ENCODE measurements at regions not wholly inside any gene's neighbourhood (a gene's known extent, or its start where the extent isn't known, plus 50 kb on each side); places are given as distances from the start of the nearest gene placed in this dataset.

DNA sequence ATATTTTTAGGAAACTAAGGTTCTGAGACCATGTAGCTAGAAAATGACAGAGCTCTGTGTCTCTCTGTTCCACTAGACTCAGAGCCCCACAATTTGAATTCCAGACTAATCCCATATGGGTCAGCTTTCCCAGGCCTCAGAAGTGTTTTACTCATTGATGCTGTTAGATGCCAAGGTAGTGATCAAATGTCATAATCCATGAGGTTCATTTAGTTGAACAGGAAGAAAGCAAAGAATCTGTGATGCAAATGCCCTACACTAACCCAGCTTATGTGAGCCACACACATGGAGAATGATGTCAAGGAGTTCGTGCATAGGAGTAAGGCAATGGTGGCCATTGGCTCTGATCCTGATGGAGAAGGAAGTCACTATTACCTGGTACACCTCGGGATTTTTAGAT is 363.4 kb upstream of the RARB start:
- H3K9me3 ChIP-seq (ENCODE audit: control insufficient read depth, insufficient read depth, low read depth, low read length) = no peaks in the 10 kb centered on the region
- TF ChIP-seq ZNF274 (IDR thresholded peaks at IDR 0.05; ENCODE audit: low read length) (no peak), ZNF274 (tag by site-specific recombination; IDR thresholded peaks at IDR 0.05; ENCODE audit: borderline replicate concordance) (no peak), KLF16 (tag by site-specific recombination; IDR thresholded peaks at IDR 0.05) (no peak), ZNF654 (tag by site-specific recombination; IDR thresholded peaks at IDR 0.05; ENCODE audit: low read depth) (no peak)
- H3K4me1 ChIP-seq (ENCODE audit: control insufficient read depth, insufficient read depth, low read length) = no peaks in the 10 kb centered on the region
- no peak overlapping the region for H3K27ac ChIP-seq (ENCODE audit: extremely low read depth, low read depth, low read length)
- no peak overlapping the region for H3K4me3 ChIP-seq (ENCODE audit: low read depth, low read length)
- no peaks in the 10 kb centered on the region for H3K36me3 ChIP-seq (ENCODE audit: control insufficient read depth in 2 of 2, insufficient read depth in 1 of 2, low read length in 2 of 2)
- ChIA-PET POLR2A (no interaction called here), CTCF (no interaction called here)

- ChIA-PET POLR2A (no interaction called here), CTCF (interaction anchor here (0.7 kb wide), 1 partner anchor 37 kb away, joined by 3 read pairs; no protein-coding TSS in a partner anchor)
- H3K36me3 ChIP-seq (ENCODE audit: control insufficient read depth in 2 of 2, insufficient read depth in 1 of 2, low read length in 2 of 2) = no peaks in the 10 kb centered on the region
- H3K4me1 ChIP-seq (ENCODE audit: control insufficient read depth, insufficient read depth, low read length) = no peaks in the 10 kb centered on the region
- no peak overlapping the region for H3K4me3 ChIP-seq (ENCODE audit: low read depth, low read length)
- no peak overlapping the region for H3K27ac ChIP-seq (ENCODE audit: extremely low read depth, low read depth, low read length)
- H3K9me3 ChIP-seq (ENCODE audit: control insufficient read depth, insufficient read depth, low read depth, low read length) = no peaks in the 10 kb centered on the region
- TF ChIP-seq GLIS1 (tag by site-specific recombination; IDR thresholded peaks at IDR 0.05) = no peak
- TF ChIP-seq SETDB1 (IDR thresholded peaks at IDR 0.05; ENCODE audit: insufficient read length, low read length) = no peak
- TF ChIP-seq, protein P1, sequence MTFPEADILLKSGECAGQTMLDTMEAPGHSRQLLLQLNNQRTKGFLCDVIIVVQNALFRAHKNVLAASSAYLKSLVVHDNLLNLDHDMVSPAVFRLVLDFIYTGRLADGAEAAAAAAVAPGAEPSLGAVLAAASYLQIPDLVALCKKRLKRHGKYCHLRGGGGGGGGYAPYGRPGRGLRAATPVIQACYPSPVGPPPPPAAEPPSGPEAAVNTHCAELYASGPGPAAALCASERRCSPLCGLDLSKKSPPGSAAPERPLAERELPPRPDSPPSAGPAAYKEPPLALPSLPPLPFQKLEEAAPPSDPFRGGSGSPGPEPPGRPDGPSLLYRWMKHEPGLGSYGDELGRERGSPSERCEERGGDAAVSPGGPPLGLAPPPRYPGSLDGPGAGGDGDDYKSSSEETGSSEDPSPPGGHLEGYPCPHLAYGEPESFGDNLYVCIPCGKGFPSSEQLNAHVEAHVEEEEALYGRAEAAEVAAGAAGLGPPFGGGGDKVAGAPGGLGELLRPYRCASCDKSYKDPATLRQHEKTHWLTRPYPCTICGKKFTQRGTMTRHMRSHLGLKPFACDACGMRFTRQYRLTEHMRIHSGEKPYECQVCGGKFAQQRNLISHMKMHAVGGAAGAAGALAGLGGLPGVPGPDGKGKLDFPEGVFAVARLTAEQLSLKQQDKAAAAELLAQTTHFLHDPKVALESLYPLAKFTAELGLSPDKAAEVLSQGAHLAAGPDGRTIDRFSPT (tag by site-specific recombination; IDR thresholded peaks at IDR 0.05) = no peak
- no peak for TF ChIP-seq BCL11A (tag by site-specific recombination; IDR thresholded peaks at IDR 0.05; ENCODE audit: low read depth)
- no peak for TF ChIP-seq ZNF169 (tag by site-specific recombination; IDR thresholded peaks at IDR 0.05)
- TF ChIP-seq, protein P2, sequence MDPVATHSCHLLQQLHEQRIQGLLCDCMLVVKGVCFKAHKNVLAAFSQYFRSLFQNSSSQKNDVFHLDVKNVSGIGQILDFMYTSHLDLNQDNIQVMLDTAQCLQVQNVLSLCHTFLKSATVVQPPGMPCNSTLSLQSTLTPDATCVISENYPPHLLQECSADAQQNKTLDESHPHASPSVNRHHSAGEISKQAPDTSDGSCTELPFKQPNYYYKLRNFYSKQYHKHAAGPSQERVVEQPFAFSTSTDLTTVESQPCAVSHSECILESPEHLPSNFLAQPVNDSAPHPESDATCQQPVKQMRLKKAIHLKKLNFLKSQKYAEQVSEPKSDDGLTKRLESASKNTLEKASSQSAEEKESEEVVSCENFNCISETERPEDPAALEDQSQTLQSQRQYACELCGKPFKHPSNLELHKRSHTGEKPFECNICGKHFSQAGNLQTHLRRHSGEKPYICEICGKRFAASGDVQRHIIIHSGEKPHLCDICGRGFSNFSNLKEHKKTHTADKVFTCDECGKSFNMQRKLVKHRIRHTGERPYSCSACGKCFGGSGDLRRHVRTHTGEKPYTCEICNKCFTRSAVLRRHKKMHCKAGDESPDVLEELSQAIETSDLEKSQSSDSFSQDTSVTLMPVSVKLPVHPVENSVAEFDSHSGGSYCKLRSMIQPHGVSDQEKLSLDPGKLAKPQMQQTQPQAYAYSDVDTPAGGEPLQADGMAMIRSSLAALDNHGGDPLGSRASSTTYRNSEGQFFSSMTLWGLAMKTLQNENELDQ (tag by site-specific recombination; IDR thresholded peaks at IDR 0.05; ENCODE audit: low read depth) = no peak
- TF ChIP-seq ZNF266 (tag by site-specific recombination; IDR thresholded peaks at IDR 0.05; ENCODE audit: low read depth) = no peak
- TF ChIP-seq ZNF639 (tag by site-specific recombination; IDR thresholded peaks at IDR 0.05) = no peak
- no peak for TF ChIP-seq ZNF214 (tag by site-specific recombination; IDR thresholded peaks at IDR 0.05; ENCODE audit: borderline replicate concordance)
- no peak for TF ChIP-seq ZNF324 (tag by site-specific recombination; IDR thresholded peaks at IDR 0.05)
- TF ChIP-seq BCL11B (tag by site-specific recombination; IDR thresholded peaks at IDR 0.05; ENCODE audit: low read depth) = no peak
- no peak for TF ChIP-seq ZNF341 (tag by site-specific recombination; IDR thresholded peaks at IDR 0.05; ENCODE audit: low read depth)
- TF ChIP-seq, protein P3, sequence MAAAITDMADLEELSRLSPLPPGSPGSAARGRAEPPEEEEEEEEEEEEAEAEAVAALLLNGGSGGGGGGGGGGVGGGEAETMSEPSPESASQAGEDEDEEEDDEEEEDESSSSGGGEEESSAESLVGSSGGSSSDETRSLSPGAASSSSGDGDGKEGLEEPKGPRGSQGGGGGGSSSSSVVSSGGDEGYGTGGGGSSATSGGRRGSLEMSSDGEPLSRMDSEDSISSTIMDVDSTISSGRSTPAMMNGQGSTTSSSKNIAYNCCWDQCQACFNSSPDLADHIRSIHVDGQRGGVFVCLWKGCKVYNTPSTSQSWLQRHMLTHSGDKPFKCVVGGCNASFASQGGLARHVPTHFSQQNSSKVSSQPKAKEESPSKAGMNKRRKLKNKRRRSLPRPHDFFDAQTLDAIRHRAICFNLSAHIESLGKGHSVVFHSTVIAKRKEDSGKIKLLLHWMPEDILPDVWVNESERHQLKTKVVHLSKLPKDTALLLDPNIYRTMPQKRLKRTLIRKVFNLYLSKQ (tag by site-specific recombination; IDR thresholded peaks at IDR 0.05; ENCODE audit: borderline replicate concordance) = no peak
- no peak for TF ChIP-seq WT1 (tag by site-specific recombination; IDR thresholded peaks at IDR 0.05)
Measured at GRCh38 chr3:25069970-25070369, 358.1 kb upstream of the RARB start.

All from HEK293 (cell line).